Stimulated activated naive CD8-positive, alpha-beta T cell treated with anti-CD3 and anti-CD28 coated beads, Interleukin-15, Interleukin-2, amounts not matched to agents 100 U/mL and 50 U/mL, for 24 hours (primary cell): ENCODE measurements at regions not wholly inside any gene's neighbourhood (a gene's known extent, or its start where the extent isn't known, plus 50 kb on each side); places are given as distances from the start of the nearest gene placed in this dataset.
"Not testable (repeated sequence)": the region's sequence is repeated elsewhere in the genome, so short reads cannot be mapped to it uniquely, and the experiment has no call there.

Experiments used
- ATAC-seq: fragments of 150-1000 bp; cut with Tn5 transposase; one replicate; pipeline ENCODE4 v1.10.0; 2021
- DNase-seq: peaks from one replicate; pipeline ENCODE4 v3.0.0; 2021

DNA sequence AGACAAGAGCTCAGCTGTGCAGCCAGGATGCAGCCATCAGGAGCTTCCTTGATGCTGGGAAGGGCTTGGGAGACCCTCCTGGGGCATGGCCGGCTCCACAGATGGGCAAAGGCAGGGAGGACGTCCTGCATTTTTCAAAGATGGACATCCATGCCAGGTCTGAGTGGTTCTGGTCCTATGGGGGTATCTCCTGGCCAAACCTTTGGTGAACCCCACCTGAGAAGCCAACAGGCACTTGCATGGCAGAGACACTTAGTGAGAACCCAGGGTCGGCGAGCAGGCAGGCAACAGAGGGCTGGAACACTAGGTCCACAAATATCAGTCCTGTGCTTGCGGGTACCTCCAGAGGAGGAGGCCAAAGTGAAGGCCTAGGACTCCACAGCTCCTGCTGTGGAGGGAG is 70.0 kb downstream of the KCTD15 start:
- no peak for ATAC-seq
- no peak for DNase-seq

DNA sequence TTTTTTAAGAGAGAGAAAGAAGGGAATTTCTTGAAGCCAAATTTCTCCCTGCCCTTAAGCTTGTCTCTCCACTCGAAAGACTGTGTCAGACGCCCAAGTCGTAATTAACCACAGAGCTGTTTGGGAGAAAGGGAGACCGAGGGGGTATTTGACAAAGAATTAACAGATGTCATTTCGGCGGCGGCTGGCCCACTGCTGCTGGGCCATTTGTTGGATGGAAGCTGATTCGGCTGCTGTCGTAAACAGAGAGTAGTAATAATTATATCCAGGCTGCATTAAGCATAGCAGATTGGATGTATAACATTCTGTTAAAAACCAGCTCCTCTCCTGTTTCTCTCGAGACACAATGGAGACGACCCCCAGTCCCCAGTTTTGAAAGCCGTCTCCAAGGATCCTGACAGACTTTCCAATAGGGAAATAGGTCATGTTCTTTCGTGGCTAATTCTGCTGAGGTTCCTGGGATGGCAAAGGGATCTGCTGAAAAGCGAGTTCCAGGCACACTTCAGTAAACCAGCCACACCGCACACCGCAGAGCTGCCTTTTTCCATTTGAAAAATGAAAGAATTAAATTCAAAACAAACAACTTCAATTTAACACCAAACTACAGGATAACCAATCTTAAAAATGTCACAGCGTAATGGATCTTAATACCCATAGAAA is 71.5 kb downstream of the KCTD15 start:
- no peak for DNase-seq
- ATAC-seq, result no peak

DNA sequence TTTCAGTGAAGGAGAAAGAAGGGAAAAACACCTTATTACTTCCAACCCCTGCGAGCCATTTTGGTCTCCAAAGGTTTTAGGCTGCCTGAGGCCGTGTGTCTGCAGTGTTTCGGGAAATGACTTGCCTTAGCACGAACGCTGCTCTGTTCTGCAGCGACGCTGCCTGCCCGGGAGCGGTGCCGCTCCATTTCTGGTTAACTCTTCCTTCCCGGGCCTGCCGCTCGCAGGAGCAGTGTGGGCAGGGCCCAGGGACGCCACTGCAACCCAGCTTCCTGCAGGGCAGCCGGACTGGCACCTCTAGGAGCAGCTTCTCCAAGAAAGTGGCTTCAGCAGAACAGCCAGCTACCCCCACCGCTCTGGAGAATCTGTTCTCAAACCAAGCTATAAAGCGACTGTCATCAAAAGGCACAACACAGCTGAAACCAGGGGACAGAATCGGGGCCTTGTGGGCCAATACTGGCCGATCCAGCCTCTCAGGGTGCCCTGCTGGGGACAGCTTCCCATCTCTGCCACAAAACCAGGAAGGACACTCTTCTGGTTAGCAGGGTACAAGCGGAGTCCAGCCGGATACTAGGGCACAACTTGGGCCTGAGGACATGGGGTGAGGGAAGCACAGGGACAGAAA is 72.2 kb downstream of the KCTD15 start:
- DNase-seq (no peak), ATAC-seq (no peak)

DNA sequence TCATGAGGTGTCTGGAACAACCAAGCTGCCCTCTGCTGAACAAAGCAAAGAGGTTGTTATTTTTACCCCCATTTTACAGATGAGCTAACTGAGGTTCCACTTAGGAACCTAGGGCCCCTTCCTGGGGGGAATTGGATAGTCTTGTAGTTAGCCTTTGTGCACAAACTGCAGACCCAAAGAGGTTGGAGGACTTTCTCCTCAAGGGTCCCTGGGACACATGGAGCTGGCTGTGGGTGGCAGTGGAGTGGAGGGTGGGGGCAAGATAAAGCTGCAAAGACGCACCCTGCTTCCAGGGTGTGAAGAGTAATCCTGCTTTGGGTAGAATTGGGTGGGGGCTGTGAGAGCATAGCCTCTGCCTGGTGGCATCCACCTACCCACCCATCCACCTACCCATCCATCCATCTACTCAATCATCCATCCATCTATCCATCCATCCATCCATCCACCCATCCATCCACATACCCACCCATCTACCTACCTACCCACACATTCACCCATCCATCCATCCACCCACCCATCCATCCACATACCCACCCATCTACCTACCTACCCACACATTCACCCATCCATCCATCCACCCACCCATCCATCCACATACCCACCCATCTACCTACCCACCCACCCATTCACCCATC is 73.7 kb downstream of the KCTD15 start:
- DNase-seq, ATAC-seq: not testable (repeated sequence)

DNA sequence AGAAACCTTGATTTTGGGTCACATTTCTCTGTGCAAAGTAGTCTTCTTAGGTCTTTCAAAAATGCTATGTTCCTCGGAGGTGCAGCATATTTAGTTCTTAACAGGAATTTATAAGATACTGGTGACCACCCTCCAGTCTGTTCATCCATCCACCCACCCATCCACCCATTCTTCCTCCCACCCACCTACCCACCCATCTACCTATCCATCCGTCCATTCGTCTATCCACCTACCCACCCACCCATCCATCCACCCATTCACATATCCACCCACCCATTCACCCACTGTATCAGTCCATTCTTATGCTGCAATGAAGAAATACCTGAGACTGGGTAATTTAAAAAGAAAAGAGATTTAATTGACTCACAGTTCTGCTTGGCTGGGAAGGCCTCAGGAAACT is 74.9 kb downstream of the KCTD15 start:
- no peak for ATAC-seq
- DNase-seq, result no peak

DNA sequence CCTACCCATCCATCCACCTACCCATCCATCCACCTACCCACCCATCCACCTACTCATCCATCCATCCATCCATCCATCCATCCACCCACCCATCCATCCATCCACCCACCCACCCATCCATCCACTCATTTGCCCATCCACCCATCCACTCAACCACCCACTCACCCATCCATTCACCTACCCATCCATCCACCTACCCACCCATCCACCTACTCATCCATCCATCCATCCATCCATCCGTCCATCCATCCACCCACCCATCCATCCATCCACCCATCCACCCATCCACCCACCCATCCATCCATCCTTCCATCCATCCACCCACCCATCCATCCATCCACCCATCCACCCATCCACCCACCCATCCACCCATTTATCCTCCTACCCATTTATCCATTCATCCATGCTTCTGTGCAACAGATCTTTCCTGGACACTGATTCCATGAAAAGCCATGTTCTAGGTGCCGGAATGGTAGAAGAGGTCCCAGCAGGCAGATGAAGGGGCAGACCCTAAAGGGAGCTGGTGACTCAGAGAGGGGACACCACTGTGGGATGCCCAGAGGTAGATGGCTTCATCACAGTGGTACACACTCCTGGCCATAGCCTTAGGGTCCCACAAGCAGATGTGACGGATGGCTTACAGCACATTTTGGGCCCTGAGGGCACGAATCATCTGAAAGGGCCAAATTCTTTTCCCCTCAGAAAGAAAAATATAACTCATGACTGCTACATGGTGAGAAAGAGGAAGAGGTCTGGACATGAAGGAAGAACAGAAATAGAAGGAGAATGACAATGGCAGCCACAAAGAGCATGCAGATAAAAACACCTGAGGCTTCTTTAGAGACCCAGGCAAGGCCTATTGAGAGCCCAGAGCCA is 76.0 kb downstream of the KCTD15 start:
- DNase-seq (no peak), ATAC-seq (no peak)

DNA sequence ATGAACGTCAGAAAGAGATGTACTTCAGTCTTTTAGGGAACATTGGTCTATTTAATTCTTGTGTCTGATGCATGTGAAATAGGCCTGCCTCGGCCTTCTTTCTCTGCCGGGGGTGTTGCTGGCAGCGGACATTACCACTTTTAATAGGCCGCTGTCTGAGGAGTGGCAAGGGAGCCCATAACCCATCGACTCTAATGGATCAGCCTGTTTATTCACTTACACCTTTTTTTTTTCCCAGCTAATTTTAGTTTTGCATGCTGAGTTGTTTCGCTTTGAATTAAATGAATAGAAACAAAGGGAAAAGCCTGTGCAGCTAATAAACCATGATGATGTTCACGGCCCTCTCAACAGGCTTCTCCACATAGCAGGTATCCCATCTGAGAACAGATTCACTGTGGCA is 78.4 kb downstream of the KCTD15 start:
- DNase-seq, result no peak
- no peak for ATAC-seq

DNA sequence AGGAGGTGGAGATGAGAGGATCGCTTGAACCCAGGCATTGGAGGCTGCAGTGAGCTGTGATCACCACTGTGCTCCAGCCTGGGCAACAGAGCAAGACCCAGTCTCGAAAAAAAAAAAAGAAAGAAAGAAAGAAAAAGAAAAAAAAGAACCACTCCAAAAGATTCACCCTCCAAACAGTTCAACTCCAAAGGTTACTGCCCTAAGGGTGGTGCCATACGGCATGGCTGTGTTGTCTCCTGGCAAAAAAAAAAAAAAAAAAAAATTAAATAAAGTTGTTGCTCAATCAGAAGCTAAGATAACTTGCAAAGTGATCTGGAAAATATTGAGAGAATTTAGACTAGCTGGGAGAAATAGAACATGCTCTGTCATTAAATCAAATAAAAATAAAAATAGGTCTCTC is 79.5 kb downstream of the KCTD15 start:
- no peak for ATAC-seq
- DNase-seq, result no peak

DNA sequence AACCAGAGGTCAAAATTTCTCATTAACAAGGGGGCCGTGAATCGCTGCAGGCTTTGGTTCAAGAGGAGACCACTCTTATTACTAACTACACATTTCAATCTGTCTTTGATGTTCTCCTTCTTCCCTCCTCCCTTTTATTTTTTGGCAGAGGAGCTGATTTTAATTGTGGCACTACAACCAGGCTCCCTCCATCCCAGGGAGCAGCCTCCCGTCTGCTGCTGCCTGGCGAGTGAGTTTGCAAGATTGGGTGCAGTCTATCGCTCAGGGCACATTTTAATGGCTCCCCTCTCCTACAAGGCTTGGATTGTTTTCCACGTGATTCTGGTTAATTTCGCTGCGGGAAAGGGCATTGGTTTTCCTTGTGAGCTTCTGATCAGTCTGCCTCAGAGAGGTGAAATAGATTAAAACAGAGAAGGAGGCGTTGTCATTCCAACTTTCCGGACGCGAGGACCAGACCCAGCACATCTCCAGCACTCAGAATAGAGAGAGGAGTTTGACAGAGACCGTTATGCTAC is 81.4 kb downstream of the KCTD15 start:
- DNase-seq (no peak), ATAC-seq (no peak)

DNA sequence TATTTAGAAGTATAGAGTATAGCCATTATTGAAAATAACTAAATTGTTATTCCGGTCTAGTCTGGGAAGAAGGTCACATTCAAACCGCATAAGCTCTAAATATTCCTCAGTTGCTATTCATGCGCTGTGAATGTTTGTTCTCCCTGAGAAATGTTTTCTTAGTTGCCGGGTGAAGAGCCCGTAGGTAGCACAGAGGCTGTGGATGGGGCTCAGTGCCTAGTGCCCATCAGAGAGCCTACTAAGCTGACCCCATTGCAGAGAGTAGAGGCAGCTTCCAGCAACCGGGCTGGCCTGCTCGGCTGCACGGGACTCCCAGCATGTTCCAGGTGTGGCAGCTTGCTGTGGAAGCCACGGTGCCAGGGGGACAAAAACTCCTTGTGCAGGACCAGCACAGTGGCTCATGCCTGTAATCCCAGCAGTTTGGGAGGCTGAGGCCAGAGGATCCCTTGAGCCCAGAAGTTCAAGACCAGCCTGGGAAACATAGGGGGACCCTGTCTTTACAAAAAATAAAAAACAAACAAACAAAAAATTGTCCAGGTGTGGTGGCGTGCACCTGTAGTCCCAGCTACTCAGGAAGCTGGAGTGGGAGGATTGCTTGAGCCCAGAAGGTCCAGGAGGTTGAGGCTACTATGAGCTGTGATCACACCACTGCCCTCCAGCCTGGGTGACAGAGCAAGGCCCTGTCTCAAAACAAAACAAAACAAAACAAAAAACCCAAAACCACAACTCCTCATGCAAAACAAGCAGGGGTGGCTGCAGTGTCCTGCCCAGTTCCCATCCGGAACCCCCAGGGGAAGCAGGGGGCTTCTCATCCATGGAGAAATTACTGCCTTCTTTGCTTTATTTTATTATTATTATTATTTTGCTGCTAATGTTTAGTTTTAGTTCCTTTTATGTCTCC is 82.5 kb downstream of the KCTD15 start:
- DNase-seq (no peak), ATAC-seq (no peak)

DNA sequence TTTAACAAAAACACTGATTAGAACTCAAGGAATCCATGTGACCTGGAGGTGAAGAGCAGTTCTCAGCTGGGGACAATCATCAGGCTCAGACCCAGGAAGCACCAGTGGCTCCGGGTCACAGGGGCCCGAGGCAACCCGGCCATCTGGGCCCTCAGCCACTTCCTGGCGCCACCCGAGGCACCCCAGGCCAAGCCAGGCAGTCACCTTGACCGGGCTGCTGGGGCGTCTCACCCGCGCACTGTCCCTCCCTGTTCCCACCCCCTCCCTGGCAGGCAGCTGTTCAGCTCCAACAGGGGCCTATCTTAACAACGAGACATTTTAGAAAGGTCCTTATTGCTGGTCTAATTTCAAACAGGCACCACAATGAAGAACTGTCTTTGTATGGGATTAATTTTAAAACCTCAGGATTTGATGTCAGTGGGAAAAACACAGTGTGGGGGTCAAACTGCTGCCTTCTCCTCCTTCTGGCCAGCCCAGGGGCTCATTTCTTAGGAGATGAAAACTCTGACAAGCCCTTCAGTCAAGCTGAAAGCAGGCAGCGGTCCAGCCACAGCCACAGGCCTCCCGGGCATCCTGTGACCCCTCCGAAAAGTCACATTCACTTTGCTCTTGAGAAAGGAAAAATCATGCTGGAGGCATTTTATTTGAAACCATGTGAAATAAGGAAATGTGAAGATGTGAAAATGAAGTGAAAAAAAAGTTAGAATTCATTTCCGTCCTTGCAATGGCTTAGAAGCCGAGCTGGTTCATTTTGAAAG is 83.3 kb downstream of the KCTD15 start:
- DNase-seq (no peak), ATAC-seq (no peak)

DNA sequence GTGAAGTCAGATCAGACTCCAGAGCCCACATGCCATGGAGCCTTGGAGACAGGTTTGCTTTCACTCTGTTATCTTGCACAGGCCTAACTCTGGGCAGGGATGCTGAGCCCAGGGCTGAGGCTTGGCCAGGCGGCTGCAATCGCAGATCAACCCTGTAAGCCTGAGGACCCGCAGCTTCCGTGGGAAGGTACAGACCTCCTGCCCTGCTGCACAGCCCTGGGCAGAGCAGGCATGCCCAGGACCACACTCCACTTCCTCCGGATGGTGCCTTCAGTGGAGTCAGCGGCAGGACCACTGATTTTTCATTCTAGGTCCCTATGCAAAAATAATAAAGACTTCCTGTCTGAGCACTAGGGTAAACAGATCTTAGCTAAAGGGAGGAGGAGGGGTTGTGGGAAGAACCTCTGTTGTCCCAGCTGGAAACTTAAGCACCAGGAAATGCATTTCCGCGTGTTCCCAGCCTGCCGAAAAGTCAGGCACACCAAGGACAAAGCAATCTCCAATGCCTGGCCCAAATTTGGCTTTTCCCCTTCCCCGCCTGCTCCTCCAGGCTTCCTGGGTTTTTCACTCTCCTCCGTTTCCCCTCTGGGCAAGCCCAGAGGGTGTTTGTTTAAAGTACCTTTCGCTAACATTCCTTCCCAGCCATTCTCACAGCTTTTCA is 87.3 kb downstream of the KCTD15 start:
- no peak for ATAC-seq
- no peak for DNase-seq

DNA sequence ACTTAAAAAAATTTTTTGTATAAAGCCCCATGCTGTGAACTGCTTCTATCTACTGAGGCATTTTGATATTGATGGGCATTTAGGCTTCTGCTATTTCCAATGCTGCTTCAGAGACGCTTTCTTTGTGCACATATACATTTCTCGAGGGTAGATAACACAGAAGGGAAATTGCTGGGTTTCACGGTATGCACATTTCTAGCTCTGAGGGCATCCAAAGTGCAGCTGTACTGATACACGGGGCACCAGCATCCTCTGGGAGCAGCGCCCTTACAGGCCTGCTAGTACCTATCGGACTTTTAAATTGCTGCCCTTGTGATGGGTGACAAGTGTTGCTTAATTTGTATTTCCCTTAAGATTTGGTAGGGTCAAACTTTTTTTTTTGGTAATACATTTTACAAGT is 88.6 kb downstream of the KCTD15 start:
- no peak for DNase-seq

DNA sequence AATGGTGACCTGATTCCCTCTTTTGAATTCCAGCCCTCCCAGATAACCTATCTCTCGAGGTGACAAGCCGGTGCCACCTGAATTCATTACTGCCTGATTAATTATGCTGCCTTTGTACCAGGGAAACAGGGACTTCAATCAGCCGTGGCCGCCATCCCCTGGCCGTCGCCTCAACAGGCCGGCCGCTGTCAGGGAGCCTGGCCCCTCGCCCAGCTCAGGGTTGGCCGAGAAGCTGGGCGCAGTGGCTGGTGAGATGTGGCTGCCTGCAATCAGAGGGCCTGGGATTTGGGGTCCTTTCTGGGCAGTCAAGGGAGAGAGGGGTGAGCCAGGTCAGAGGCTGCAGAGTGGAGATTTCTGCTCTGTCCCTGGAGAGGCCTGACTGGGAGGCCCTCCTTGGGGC is 91.2 kb downstream of the KCTD15 start:
- ATAC-seq, result no peak

More for the DNA sequence above, 88.6 kb downstream of the KCTD15 start:
- ATAC-seq, result no peak

DNA sequence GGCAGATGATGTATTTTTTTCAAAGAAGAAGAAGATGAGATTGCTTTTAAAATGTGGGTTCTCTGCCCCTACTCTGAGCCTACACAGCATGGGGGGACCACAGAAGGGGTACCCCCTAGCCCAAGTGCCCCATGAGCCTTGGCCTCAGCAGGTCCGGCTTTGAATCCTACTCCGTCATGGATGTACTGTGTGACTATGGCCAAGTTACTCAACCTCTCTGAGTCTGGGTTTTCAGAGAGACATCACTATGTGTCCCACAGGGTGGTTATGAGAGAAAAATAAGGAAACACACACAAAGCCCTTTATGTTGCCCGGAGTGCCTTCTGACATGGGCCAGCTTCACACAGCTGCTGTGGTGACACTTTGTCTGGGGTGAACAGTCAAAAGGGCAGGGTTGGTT is 92.0 kb downstream of the KCTD15 start:
- no peak for DNase-seq
- ATAC-seq, result no peak

More for the DNA sequence above, 91.2 kb downstream of the KCTD15 start:
- DNase-seq, result no peak

DNA sequence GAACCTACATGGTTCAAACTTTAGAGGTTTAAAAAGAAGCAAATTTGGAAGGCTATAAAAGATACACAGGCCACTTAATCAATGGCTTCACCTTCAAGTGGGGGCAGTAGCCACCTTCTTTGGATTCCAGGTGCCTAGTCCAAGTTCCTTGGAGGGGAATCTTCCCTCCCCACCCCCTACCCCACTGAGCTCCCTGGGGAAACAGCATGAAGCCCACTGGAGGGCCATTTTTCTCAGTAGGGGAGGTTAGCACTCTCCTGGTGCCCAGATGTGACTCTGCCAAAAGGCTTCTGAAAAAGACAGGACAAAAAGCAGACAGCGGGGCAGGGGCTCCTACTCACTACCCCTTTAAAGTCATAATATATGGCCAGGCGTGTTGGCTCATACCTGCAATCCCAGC is 93.9 kb downstream of the KCTD15 start:
- no peak for DNase-seq
- no peak for ATAC-seq

DNA sequence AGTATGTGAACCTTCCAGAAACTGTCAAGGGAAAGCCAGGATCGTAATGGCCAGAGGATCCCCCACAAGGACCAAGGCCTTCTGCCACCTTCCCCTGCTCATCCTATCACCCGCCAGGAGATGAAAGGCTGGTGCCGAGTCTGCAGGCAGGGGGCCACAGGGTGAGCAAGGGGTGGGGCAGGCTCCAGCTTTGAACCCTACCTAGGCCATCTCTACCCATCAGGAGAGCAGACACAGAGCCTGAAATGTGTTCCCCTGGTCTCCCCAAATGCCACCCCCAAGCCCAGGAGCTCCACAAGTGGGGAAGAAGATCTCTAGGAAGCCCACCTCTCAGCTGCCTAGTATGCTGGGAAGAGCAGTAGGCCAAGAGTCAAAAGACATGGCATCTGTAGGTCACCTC is 95.1 kb downstream of the KCTD15 start:
- ATAC-seq, result no peak
- no peak for DNase-seq

DNA sequence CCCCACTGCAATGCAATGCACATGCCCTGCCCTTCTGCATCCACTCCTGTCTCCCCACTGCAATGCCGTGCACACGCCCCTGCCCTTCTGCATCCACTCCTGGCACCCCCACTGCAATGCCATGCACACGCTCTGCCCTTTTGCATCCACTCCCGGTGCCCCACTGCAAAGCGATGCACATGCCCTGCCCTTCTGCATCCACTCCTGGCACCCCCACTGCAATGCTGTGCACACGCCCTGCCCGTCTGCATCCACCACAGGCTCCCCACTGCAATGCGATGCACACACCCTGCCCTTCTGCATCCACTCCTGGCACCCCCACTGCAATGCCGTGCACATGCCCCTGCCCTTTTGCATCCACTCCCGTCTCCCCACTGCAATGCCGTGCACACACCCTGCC is 98.1 kb downstream of the KCTD15 start:
- ATAC-seq (no peak), DNase-seq (no peak)

DNA sequence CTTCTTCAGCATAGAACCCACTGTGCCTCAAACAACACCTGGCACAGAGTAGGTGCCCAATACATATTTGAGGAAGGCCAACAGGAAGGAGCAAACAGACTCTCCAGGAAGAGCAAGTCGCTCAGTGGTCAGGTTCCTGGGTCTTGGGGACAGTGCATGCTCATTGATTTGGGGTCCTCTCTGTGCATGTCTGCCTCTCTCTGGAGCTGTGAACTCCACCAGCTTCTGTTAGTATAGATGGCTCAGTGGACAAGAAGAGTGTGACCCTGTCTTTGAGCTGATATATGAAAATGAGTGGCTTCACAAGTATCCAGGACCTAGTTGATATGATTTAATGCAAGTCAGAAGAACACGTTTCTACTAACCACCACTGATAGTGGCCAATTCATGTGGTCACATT is 98.7 kb downstream of the KCTD15 start:
- no peak for DNase-seq
- ATAC-seq, result no peak

DNA sequence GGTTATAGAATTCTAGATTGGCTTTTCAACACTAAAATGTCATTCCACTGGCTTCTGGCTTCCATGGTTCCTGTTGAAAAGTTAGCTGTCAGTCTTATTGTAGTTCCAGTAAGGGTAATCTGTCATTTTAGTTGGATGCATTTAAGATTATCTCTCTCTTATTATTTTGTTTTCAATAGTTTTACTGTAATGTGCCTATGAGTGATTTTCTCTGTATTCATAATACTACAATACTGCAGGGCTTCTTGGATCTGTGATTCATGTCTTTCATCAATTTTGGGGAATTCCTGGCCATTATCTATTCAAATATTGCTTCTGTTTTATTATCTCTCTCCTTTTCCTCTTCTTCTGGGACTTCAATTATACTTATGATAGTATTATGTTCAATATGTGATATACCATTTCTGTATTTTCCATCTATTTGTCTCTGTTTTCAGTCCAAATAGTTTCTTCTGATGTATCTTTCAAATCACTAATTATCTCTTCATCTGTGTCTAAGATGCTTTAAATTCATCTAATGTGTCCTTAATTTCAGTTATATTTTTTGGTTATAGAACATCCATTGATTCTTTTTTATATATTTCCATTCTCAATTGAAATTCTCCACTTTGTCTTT is 101.5 kb downstream of the KCTD15 start:
- ATAC-seq (no peak), DNase-seq (no peak)
